NB4 (cell line): ENCODE measurements at regions not wholly inside any gene's neighbourhood (a gene's known extent, or its start where the extent isn't known, plus 50 kb on each side); places are given as distances from the start of the nearest gene placed in this dataset.

Experiments
- CTCF ChIP-seq: IDR thresholded peaks from one replicate; pipeline ENCODE4 v1.5.1; 2012; ENCODE audit warnings: low read depth, low read length
- POLR2A ChIP-seq: IDR thresholded peaks from 2 replicates; pipeline ENCODE4 v1.6.1; 2011; ENCODE audit warnings: mild to moderate bottlenecking; ENCODE audit not compliant: insufficient read length; ENCODE audit errors: extremely low read depth

DNA sequence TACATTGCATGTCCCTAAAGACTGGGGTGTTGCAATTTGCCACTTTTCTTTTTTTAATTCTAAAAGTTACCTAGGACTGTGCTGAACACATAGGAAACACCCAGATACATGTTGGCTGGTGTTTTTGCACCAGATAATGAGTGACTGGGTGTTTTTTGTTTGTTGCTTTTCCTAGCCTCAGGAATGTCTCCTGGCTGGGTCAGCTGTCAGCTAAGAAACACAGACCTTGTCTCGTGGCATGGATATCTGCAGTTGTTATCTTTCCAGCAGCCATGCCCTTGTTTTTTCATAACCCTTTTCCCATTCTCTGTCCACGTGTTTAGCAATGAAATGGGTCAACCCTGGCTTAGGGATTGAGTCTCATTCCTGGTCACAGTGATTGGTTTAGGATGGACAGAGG lies 433.9 kb upstream of the ZMIZ1 start:
- TF ChIP-seq CTCF = no peak
- TF ChIP-seq POLR2A = no peak
